ENCODE measurements at regions not wholly inside any gene's neighbourhood (a gene's known extent, or its start where the extent isn't known, plus 50 kb on each side); places are given as distances from the start of the nearest gene placed in this dataset.

- Histone ChIP-seq H3K36me3 (ENCODE audit: control insufficient read depth in 2 of 2, insufficient read depth in 2 of 2, low read length in 1 of 2) (no peaks in the 10 kb centered on the region), H3K27ac (ENCODE audit: low read depth in 2 of 2, low read length in 1 of 2) (no peak overlapping the region), H3K27me3 (ENCODE audit: control insufficient read depth in 1 of 2, insufficient read depth in 2 of 2, low read length in 2 of 2) (no peaks in the 10 kb centered on the region), H3K4me1 (ENCODE audit: control insufficient read depth in 2 of 2, insufficient read depth in 2 of 2, low read length in 1 of 2) (no peaks in the 10 kb centered on the region), H3K9me3 (ENCODE audit: control insufficient read depth in 2 of 2, insufficient read depth in 1 of 2, low read depth in 1 of 2, low read length in 1 of 2) (no peaks in the 10 kb centered on the region), H3K4me3 (ENCODE audit: low read depth in 1 of 2, low read length in 2 of 2) (no peak overlapping the region)
- 78 to 81% methylated on average over 1 of the region's 1 CpG for WGBS, 2 donors
These were observed 378.6 kb upstream of the ANXA10 start for GRCh38 chr4:167713756-167714155.

- Histone ChIP-seq H3K27me3 (ENCODE audit: control insufficient read depth in 1 of 2, insufficient read depth in 2 of 2, low read length in 2 of 2) (no peaks in the 10 kb centered on the region), H3K4me3 (ENCODE audit: low read depth in 1 of 2, low read length in 2 of 2) (no peak overlapping the region), H3K9me3 (ENCODE audit: control insufficient read depth in 2 of 2, insufficient read depth in 1 of 2, low read depth in 1 of 2, low read length in 1 of 2) (no peaks in the 10 kb centered on the region), H3K36me3 (ENCODE audit: control insufficient read depth in 2 of 2, insufficient read depth in 2 of 2, low read length in 1 of 2) (no peaks in the 10 kb centered on the region), H3K27ac (ENCODE audit: low read depth in 2 of 2, low read length in 1 of 2) (no peak overlapping the region), H3K4me1 (ENCODE audit: control insufficient read depth in 2 of 2, insufficient read depth in 2 of 2, low read length in 1 of 2) (no peaks in the 10 kb centered on the region)
- 50 to 60% methylated on average over 1 of the region's 1 CpG for WGBS, 2 donors
These were observed 377.2 kb upstream of the ANXA10 start for GRCh38 chr4:167715176-167715575.

- 90 to 92% methylated on average over 2 of the region's 2 CpGs for WGBS, 2 donors
- H3K9me3 ChIP-seq (ENCODE audit: control insufficient read depth in 2 of 2, insufficient read depth in 1 of 2, low read depth in 1 of 2, low read length in 1 of 2), result no peaks in the 10 kb centered on the region
- H3K4me3 ChIP-seq (ENCODE audit: low read depth in 1 of 2, low read length in 2 of 2), result no peak overlapping the region
- no peaks in the 10 kb centered on the region for H3K27me3 ChIP-seq (ENCODE audit: control insufficient read depth in 1 of 2, insufficient read depth in 2 of 2, low read length in 2 of 2)
- no peak overlapping the region for H3K27ac ChIP-seq (ENCODE audit: low read depth in 2 of 2, low read length in 1 of 2)
- no peaks in the 10 kb centered on the region for H3K36me3 ChIP-seq (ENCODE audit: control insufficient read depth in 2 of 2, insufficient read depth in 2 of 2, low read length in 1 of 2)
- H3K4me1 ChIP-seq (ENCODE audit: control insufficient read depth in 2 of 2, insufficient read depth in 2 of 2, low read length in 1 of 2), result no peaks in the 10 kb centered on the region
These were observed 374.8 kb upstream of the ANXA10 start for GRCh38 chr4:167717495-167717894.

- no peaks in the 10 kb centered on the region for H3K27me3 ChIP-seq (ENCODE audit: control insufficient read depth in 1 of 2, insufficient read depth in 2 of 2, low read length in 2 of 2)
These were observed 370.5 kb upstream of the ANXA10 start for GRCh38 chr4:167721617-167722486.

GRCh38 chr4:167722487-167722808 is 369.9 kb upstream of the ANXA10 start:
- no peaks in the 10 kb centered on the region for H3K9me3 ChIP-seq (ENCODE audit: control insufficient read depth in 2 of 2, insufficient read depth in 1 of 2, low read depth in 1 of 2, low read length in 1 of 2)
- H3K4me1 ChIP-seq (ENCODE audit: control insufficient read depth in 2 of 2, insufficient read depth in 2 of 2, low read length in 1 of 2), result no peaks in the 10 kb centered on the region
- no peaks in the 10 kb centered on the region for H3K27me3 ChIP-seq (ENCODE audit: control insufficient read depth in 1 of 2, insufficient read depth in 2 of 2, low read length in 2 of 2)
- no peak overlapping the region for H3K4me3 ChIP-seq (ENCODE audit: low read depth in 1 of 2, low read length in 2 of 2)
- H3K36me3 ChIP-seq (ENCODE audit: control insufficient read depth in 2 of 2, insufficient read depth in 2 of 2, low read length in 1 of 2), result no peaks in the 10 kb centered on the region
- no peak overlapping the region for H3K27ac ChIP-seq (ENCODE audit: low read depth in 2 of 2, low read length in 1 of 2)
- 75 to 81% methylated on average over 6 of the region's 6 CpGs for WGBS, 2 donors

More at GRCh38 chr4:167721617-167722486, 370.5 kb upstream of the ANXA10 start:
- Histone ChIP-seq H3K4me1 (ENCODE audit: control insufficient read depth in 2 of 2, insufficient read depth in 2 of 2, low read length in 1 of 2) (no peaks in the 10 kb centered on the region), H3K4me3 (ENCODE audit: low read depth in 1 of 2, low read length in 2 of 2) (no peak overlapping the region), H3K9me3 (ENCODE audit: control insufficient read depth in 2 of 2, insufficient read depth in 1 of 2, low read depth in 1 of 2, low read length in 1 of 2) (no peaks in the 10 kb centered on the region), H3K36me3 (ENCODE audit: control insufficient read depth in 2 of 2, insufficient read depth in 2 of 2, low read length in 1 of 2) (no peaks in the 10 kb centered on the region), H3K27ac (ENCODE audit: low read depth in 2 of 2, low read length in 1 of 2) (no peak overlapping the region)
- WGBS, 2 donors, result 67 to 71% methylated on average over 4 of the region's 4 CpGs

- no peaks in the 10 kb centered on the region for H3K27me3 ChIP-seq (ENCODE audit: control insufficient read depth in 1 of 2, insufficient read depth in 2 of 2, low read length in 2 of 2)
- no peak overlapping the region for H3K4me3 ChIP-seq (ENCODE audit: low read depth in 1 of 2, low read length in 2 of 2)
- H3K27ac ChIP-seq (ENCODE audit: low read depth in 2 of 2, low read length in 1 of 2), result no peak overlapping the region
- H3K9me3 ChIP-seq (ENCODE audit: control insufficient read depth in 2 of 2, insufficient read depth in 1 of 2, low read depth in 1 of 2, low read length in 1 of 2), result no peaks in the 10 kb centered on the region
- no peaks in the 10 kb centered on the region for H3K36me3 ChIP-seq (ENCODE audit: control insufficient read depth in 2 of 2, insufficient read depth in 2 of 2, low read length in 1 of 2)
- H3K4me1 ChIP-seq (ENCODE audit: control insufficient read depth in 2 of 2, insufficient read depth in 2 of 2, low read length in 1 of 2), result no peaks in the 10 kb centered on the region
These were observed 367.4 kb upstream of the ANXA10 start for GRCh38 chr4:167724941-167725340.

- Histone ChIP-seq H3K27me3 (ENCODE audit: control insufficient read depth in 1 of 2, insufficient read depth in 2 of 2, low read length in 2 of 2) (no peaks in the 10 kb centered on the region), H3K4me1 (ENCODE audit: control insufficient read depth in 2 of 2, insufficient read depth in 2 of 2, low read length in 1 of 2) (no peaks in the 10 kb centered on the region), H3K4me3 (ENCODE audit: low read depth in 1 of 2, low read length in 2 of 2) (no peak overlapping the region), H3K9me3 (ENCODE audit: control insufficient read depth in 2 of 2, insufficient read depth in 1 of 2, low read depth in 1 of 2, low read length in 1 of 2) (peaks cover 0 to 6% of the 10 kb centered on the region in 2 donors), H3K36me3 (ENCODE audit: control insufficient read depth in 2 of 2, insufficient read depth in 2 of 2, low read length in 1 of 2) (no peaks in the 10 kb centered on the region), H3K27ac (ENCODE audit: low read depth in 2 of 2, low read length in 1 of 2) (no peak overlapping the region)
- 53 to 61% methylated on average over 2 of the region's 2 CpGs for WGBS, 2 donors
These were observed 361.6 kb upstream of the ANXA10 start for GRCh38 chr4:167730769-167731168.

GRCh38 chr4:167745024-167745687 is 347.2 kb upstream of the ANXA10 start:
- H3K27ac ChIP-seq (ENCODE audit: low read depth in 2 of 2, low read length in 1 of 2), result no peak overlapping the region
- no peak overlapping the region for H3K4me3 ChIP-seq (ENCODE audit: low read depth in 1 of 2, low read length in 2 of 2)
- H3K4me1 ChIP-seq (ENCODE audit: control insufficient read depth in 2 of 2, insufficient read depth in 2 of 2, low read length in 1 of 2), result no peaks in the 10 kb centered on the region
- WGBS, 2 donors, result 58 to 65% methylated on average over 6 of the region's 6 CpGs
- H3K9me3 ChIP-seq (ENCODE audit: control insufficient read depth in 2 of 2, insufficient read depth in 1 of 2, low read depth in 1 of 2, low read length in 1 of 2), result no peaks in the 10 kb centered on the region
- no peaks in the 10 kb centered on the region for H3K36me3 ChIP-seq (ENCODE audit: control insufficient read depth in 2 of 2, insufficient read depth in 2 of 2, low read length in 1 of 2)
- no peaks in the 10 kb centered on the region for H3K27me3 ChIP-seq (ENCODE audit: control insufficient read depth in 1 of 2, insufficient read depth in 2 of 2, low read length in 2 of 2)

- Histone ChIP-seq H3K9me3 (ENCODE audit: control insufficient read depth in 2 of 2, insufficient read depth in 1 of 2, low read depth in 1 of 2, low read length in 1 of 2) (peaks cover 0 to 2% of the 10 kb centered on the region in 2 donors), H3K4me3 (ENCODE audit: low read depth in 1 of 2, low read length in 2 of 2) (no peak overlapping the region), H3K27ac (ENCODE audit: low read depth in 2 of 2, low read length in 1 of 2) (no peak overlapping the region), H3K27me3 (ENCODE audit: control insufficient read depth in 1 of 2, insufficient read depth in 2 of 2, low read length in 2 of 2) (no peaks in the 10 kb centered on the region), H3K4me1 (ENCODE audit: control insufficient read depth in 2 of 2, insufficient read depth in 2 of 2, low read length in 1 of 2) (no peaks in the 10 kb centered on the region), H3K36me3 (ENCODE audit: control insufficient read depth in 2 of 2, insufficient read depth in 2 of 2, low read length in 1 of 2) (no peaks in the 10 kb centered on the region)
- WGBS, 2 donors, result 77 to 82% methylated on average over 2 of the region's 2 CpGs
These were observed 325.1 kb upstream of the ANXA10 start for GRCh38 chr4:167767281-167767680.

GRCh38 chr4:167774646-167775045 is 317.7 kb upstream of the ANXA10 start:
- H3K9me3 ChIP-seq (ENCODE audit: control insufficient read depth in 2 of 2, insufficient read depth in 1 of 2, low read depth in 1 of 2, low read length in 1 of 2), result no peaks in the 10 kb centered on the region
- H3K27me3 ChIP-seq (ENCODE audit: control insufficient read depth in 1 of 2, insufficient read depth in 2 of 2, low read length in 2 of 2), result no peaks in the 10 kb centered on the region
- no peak overlapping the region for H3K4me3 ChIP-seq (ENCODE audit: low read depth in 1 of 2, low read length in 2 of 2)
- H3K36me3 ChIP-seq (ENCODE audit: control insufficient read depth in 2 of 2, insufficient read depth in 2 of 2, low read length in 1 of 2), result no peaks in the 10 kb centered on the region
- H3K4me1 ChIP-seq (ENCODE audit: control insufficient read depth in 2 of 2, insufficient read depth in 2 of 2, low read length in 1 of 2), result no peaks in the 10 kb centered on the region
- no peak overlapping the region for H3K27ac ChIP-seq (ENCODE audit: low read depth in 2 of 2, low read length in 1 of 2)
